Gastrocnemius medialis (tissue), 4 donors: ENCODE measurements at regions not wholly inside any gene's neighbourhood (a gene's known extent, or its start where the extent isn't known, plus 50 kb on each side); places are given as distances from the start of the nearest gene placed in this dataset.

Experiments
- ATAC-seq, 2 donors: fragments of 150-250 bp; one replicate each; pipeline ENCODE4 v1.9.1; 2016
- DNase-seq, 2 donors: peaks; one replicate each; pipeline ENCODE4 v3.0.0-alpha.2; 2019
- H3K27ac ChIP-seq, 4 donors: fragments of 200-600 bp; sonication (generic); 1 replicate in 1 of 4; 2 replicates in 3 of 4; pipeline ENCODE4 v1.5.1; 2016 to 2018; ENCODE audit warnings: mild to moderate bottlenecking in 2 of 4, moderate library complexity in 1 of 4
- H3K27me3 ChIP-seq, 3 donors: fragments of 200-600 bp; sonication (generic) in 2 of 3; 1 replicate in 1 of 3; 2 replicates in 2 of 3; pipeline versions ENCODE4 v1.5.1 to v1.6.0; 2016 to 2019; ENCODE audit warnings: mild to moderate bottlenecking in 1 of 3, moderate library complexity in 1 of 3
- H3K36me3 ChIP-seq, 2 donors: fragments of 200-600 bp; sonication (generic) in 1 of 2; one replicate each; pipeline ENCODE4 v1.5.1; 2017 to 2018
- H3K4me1 ChIP-seq, 2 donors: fragments of 200-600 bp; sonication (generic) in 1 of 2; one replicate each; pipeline ENCODE4 v1.5.1; 2016 to 2017; ENCODE audit warnings: mild to moderate bottlenecking in 2 of 2
- H3K4me3 ChIP-seq, 4 donors: fragments of 200-600 bp; sonication (generic) in 3 of 4; 1 replicate in 1 of 4; 2 replicates in 3 of 4; pipeline ENCODE4 v1.5.1; 2016 to 2019; ENCODE audit warnings: mild to moderate bottlenecking in 2 of 4
- H3K9me3 ChIP-seq, 3 donors: fragments of 200-600 bp; sonication (generic) in 2 of 3; 1 replicate in 1 of 3; 2 replicates in 2 of 3; pipeline ENCODE4 v1.5.1; 2016 to 2019
- POLR2A ChIP-seq, 2 donors: fragments of 450-650 bp; IDR thresholded peaks; one replicate each; pipeline ENCODE4 v1.6.1; 2017; ENCODE audit warnings: antibody characterized with exemption in 2 of 2, mild to moderate bottlenecking in 2 of 2, moderate library complexity in 2 of 2
- in situ Hi-C, 4 donors: fragments of 200-750 bp; cut with MboI; loops; one replicate each; pipeline versions ENCODE4 v1.15.0 to v1.8.0; 2017; ENCODE audit warnings: low sequenced_read_pairs in 4 of 4
- intact Hi-C: fragments of 100-400 bp; cut with DNase I; formaldehyde crosslinking; loops from one replicate; pipeline ENCODE4 v1.15.1; 2023; ENCODE audit warnings: low total_unique reads
- TF ChIP-seq, protein P1 (sequence below), 5 experiments: fragments of 450-650 bp in 3 of 5; fragments of 200-600 bp in 2 of 5; sonication (generic) in 2 of 5; IDR thresholded peaks in 4 of 5; conservative IDR thresholded peaks in 1 of 5; 1 replicate in 4 of 5; 2 replicates in 1 of 5; pipeline ENCODE4 v1.5.1; 2016 to 2019; ENCODE audit warnings: antibody characterized with exemption in 5 of 5, mild to moderate bottlenecking in 3 of 5, moderate library complexity in 3 of 5

DNA sequence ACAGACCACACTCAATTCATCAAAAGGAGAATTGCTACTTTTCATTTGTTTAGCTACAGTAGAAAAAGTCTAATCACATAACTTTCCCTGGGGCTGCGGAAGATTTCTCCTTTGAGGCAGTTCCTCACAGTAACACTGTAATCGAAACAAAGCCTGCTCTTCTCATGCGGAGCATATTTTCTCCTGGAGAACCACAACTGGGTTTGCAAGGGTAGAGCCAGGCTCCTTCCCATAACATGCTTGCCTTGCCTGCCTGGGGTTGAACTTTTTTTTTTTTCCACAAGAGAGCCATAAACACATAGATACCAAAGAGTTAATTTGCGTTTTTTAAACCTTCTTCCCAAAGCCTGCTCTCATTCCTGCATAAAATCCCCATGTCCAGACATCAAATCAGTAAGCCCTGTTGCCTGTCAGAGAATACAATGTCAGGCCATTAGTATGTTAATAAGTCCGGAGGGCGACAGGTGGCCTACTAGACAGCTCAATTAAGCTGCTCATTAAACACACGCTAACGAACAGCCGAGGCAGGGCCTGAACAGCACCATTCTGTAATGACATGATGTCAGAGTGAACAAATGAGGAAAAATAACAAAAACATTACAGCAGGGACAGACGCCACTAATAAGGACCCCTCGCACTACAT is 107.1 kb upstream of the OLIG2 start:
- Histone ChIP-seq H3K36me3 (no peaks in the 10 kb centered on the region), H3K4me1 (no peaks in the 10 kb centered on the region), H3K27me3 (peaks cover 0 to 3% (median 0%) of the 10 kb centered on the region in 3 donors), H3K27ac (no peak overlapping the region), H3K4me3 (no peak overlapping the region), H3K9me3 (no peaks in the 10 kb centered on the region)
- TF ChIP-seq POLR2A (IDR thresholded peaks at IDR 0.05), result no peak
- TF ChIP-seq, protein P1, sequence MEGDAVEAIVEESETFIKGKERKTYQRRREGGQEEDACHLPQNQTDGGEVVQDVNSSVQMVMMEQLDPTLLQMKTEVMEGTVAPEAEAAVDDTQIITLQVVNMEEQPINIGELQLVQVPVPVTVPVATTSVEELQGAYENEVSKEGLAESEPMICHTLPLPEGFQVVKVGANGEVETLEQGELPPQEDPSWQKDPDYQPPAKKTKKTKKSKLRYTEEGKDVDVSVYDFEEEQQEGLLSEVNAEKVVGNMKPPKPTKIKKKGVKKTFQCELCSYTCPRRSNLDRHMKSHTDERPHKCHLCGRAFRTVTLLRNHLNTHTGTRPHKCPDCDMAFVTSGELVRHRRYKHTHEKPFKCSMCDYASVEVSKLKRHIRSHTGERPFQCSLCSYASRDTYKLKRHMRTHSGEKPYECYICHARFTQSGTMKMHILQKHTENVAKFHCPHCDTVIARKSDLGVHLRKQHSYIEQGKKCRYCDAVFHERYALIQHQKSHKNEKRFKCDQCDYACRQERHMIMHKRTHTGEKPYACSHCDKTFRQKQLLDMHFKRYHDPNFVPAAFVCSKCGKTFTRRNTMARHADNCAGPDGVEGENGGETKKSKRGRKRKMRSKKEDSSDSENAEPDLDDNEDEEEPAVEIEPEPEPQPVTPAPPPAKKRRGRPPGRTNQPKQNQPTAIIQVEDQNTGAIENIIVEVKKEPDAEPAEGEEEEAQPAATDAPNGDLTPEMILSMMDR (IDR thresholded peaks at IDR 0.05 in 4 of 5, conservative IDR thresholded peaks at IDR 0.05 in 1 of 5), result no peak
- ATAC-seq (no peak), DNase-seq (no peak)
- intact Hi-C loops, result no loop called here
- in situ Hi-C loops, result no loop called here

DNA sequence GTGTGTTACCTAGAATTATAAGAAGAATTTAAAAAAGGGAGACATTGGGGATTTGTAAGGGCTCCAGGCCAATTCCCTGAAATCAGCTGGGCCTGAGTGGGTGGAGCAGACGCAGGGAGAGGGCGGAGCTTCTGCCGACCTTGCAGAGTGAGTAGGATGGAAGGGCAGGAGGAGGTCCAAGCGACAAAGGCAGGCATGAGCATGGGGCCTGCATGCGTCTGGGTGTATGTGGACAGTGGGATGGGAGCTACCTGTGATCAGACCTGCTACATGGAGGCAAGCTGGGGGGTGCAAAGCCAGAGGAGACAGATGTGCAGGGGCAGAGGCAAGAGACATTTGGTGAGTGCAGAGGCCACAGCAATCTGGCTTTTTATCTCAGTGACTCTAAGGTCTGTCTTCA is 105.3 kb upstream of the OLIG2 start:
- in situ Hi-C loops (no loop called here), intact Hi-C loops (no loop called here)
- H3K4me3 ChIP-seq, result no peak overlapping the region
- ATAC-seq (no peak), DNase-seq (no peak)
- TF ChIP-seq, protein P1 (IDR thresholded peaks at IDR 0.05 in 4 of 5, conservative IDR thresholded peaks at IDR 0.05 in 1 of 5), result no peak
- no peak for TF ChIP-seq POLR2A (IDR thresholded peaks at IDR 0.05)
- H3K4me1 ChIP-seq, result no peaks in the 10 kb centered on the region
- no peaks in the 10 kb centered on the region for H3K36me3 ChIP-seq
- peaks cover 0 to 3% (median 0%) of the 10 kb centered on the region in 3 donors for H3K27me3 ChIP-seq
- H3K9me3 ChIP-seq, result peaks cover 0 to 2% (median 0%) of the 10 kb centered on the region in 3 donors
- no peak overlapping the region for H3K27ac ChIP-seq

DNA sequence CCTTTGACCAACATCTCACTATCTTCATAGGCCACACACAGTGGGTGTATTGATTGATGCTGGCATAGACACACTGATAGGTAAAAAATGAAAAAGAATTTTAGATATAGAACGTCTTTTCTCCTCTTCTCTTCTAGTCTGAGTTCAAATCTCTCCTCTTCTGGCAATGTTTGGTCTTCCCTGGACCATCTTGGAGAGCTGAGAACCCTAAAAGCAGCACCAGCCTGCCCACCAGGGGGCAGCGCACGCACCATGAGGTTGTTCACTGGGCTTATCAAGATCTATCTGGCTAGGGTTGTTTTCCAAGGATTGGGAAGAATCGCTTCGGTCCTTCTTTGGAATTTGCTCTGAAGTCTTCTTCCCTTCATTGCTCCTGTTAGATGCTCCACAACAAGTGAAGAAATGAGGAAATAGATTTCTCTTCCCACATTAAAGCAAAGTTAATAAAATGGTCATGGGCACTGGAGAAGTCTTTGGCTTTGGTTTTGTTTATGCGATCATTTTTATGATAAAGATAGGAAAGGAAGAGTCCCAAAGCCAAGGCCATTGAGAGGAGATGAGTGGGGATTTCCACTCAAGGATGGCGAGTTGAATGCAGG is 104.0 kb upstream of the OLIG2 start:
- DNase-seq (no peak), ATAC-seq (no peak)
- no peaks in the 10 kb centered on the region for H3K4me1 ChIP-seq
- no peaks in the 10 kb centered on the region for H3K27me3 ChIP-seq
- intact Hi-C loops (no loop called here), in situ Hi-C loops (no loop called here)
- H3K4me3 ChIP-seq, result no peak overlapping the region
- peaks cover 0 to 2% (median 0%) of the 10 kb centered on the region in 3 donors for H3K9me3 ChIP-seq
- no peak overlapping the region for H3K27ac ChIP-seq
- no peak for TF ChIP-seq POLR2A (IDR thresholded peaks at IDR 0.05)
- TF ChIP-seq, protein P1 (IDR thresholded peaks at IDR 0.05 in 4 of 5, conservative IDR thresholded peaks at IDR 0.05 in 1 of 5), result peak in 1 of 5 experiments; percentile 32
- H3K36me3 ChIP-seq, result no peaks in the 10 kb centered on the region

DNA sequence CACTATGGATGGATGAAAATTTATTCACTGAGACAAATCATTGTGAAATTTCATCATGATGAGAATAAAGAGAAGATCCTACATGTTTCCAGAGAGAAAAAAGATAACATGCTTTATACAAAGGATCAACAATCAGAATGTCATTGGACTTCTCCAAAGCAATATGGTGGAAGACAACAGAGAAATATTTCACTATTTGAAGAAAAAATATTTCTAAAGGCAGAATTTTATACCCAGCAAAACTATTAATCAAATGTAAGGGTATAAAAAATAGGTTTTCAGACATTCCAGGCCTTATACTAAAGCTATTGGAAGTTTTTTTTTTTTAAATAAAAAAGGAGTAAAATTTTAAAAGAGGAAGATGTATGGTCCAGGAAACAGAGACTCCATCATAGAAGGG is 100.6 kb upstream of the OLIG2 start:
- Histone ChIP-seq H3K27ac (no peak overlapping the region), H3K4me1 (no peaks in the 10 kb centered on the region), H3K4me3 (no peak overlapping the region), H3K9me3 (peaks cover 0 to 2% (median 0%) of the 10 kb centered on the region in 3 donors), H3K36me3 (no peaks in the 10 kb centered on the region), H3K27me3 (no peaks in the 10 kb centered on the region)
- ATAC-seq (no peak), DNase-seq (no peak)
- intact Hi-C loops (no loop called here), in situ Hi-C loops (loop anchor here in 1 of 4 donors (25.0 kb wide), 1 partner anchor 512 kb away; no protein-coding TSS in a partner anchor)
- no peak for TF ChIP-seq POLR2A (IDR thresholded peaks at IDR 0.05)
- TF ChIP-seq, protein P1 (IDR thresholded peaks at IDR 0.05 in 4 of 5, conservative IDR thresholded peaks at IDR 0.05 in 1 of 5), result no peak
